ENCODE measurements at regions not wholly inside any gene's neighbourhood (a gene's known extent, or its start where the extent isn't known, plus 50 kb on each side); places are given as distances from the start of the nearest gene placed in this dataset.
"Not testable (repeated sequence)": the region's sequence is repeated elsewhere in the genome, so short reads cannot be mapped to it uniquely, and the experiment has no call there.

- H3K9ac ChIP-seq (ENCODE audit: low read length) = no peak overlapping the region
- no peaks in the 10 kb centered on the region for H3K4me1 ChIP-seq (ENCODE audit: low read length)
These were observed 318.4 kb downstream of the NR2F2 start for GRCh38 chr15:96648866-96649265.

DNA sequence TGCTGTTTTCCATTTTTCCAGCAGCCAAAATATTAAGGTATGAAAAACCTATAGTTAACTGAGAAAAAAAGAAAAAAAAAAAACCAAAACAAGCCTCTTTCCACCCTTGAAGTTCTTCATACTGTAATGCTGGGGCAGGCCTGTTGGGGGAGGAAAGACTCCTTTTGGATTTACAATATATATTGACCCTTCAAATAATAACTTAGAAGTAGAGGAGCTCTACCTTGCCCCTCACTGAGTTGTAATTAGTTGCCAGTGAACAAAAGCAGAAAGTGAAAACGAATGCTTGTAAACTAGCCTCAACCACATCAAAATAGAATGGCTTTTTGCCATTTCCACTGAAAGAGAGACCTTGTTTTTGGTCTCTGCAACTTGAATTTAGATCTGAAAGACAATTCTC, 326.6 kb downstream of the NR2F2 start:
- Histone ChIP-seq H3K4me3 (ENCODE audit: low read length) (no peak overlapping the region), H3K4me1 (ENCODE audit: low read length) (no peaks in the 10 kb centered on the region), H3K9me3 (ENCODE audit: insufficient read depth, low read length) (no peaks in the 10 kb centered on the region), H3K4me2 (ENCODE audit: low read length) (no peak overlapping the region), H3K27ac (ENCODE audit: low read length) (no peak overlapping the region), H3K79me2 (ENCODE audit: low read length) (no peaks in the 10 kb centered on the region), H3K36me3 (replicated peaks; ENCODE audit: low read depth, low read length) (no peaks in the 10 kb centered on the region), H4K20me1 (ENCODE audit: insufficient read depth, low read length) (no peaks in the 10 kb centered on the region), H3K27me3 (ENCODE audit: low read depth, low read length) (no peaks in the 10 kb centered on the region), H2AFZ (ENCODE audit: low read depth, low read length) (no peak overlapping the region), H3K9ac (ENCODE audit: low read length) (no peak overlapping the region)
- TF ChIP-seq CTCF (IDR thresholded peaks at IDR 0.05; ENCODE audit: low read depth, low read length) (no peak), EZH2phosphoT487 (IDR thresholded peaks at IDR 0.05; ENCODE audit: low read depth) (no peak)

More at GRCh38 chr15:96648866-96649265, 318.4 kb downstream of the NR2F2 start:
- no peak for TF ChIP-seq CTCF (IDR thresholded peaks at IDR 0.05; ENCODE audit: low read depth, low read length)
- TF ChIP-seq EZH2phosphoT487 (IDR thresholded peaks at IDR 0.05; ENCODE audit: low read depth) = no peak
- H3K9me3 ChIP-seq (ENCODE audit: insufficient read depth, low read length) = no peaks in the 10 kb centered on the region
- no peak overlapping the region for H2AFZ ChIP-seq (ENCODE audit: low read depth, low read length)
- no peak overlapping the region for H3K27ac ChIP-seq (ENCODE audit: low read length)
- H3K4me3 ChIP-seq (ENCODE audit: low read length) = no peak overlapping the region
- H3K79me2 ChIP-seq (ENCODE audit: low read length) = no peaks in the 10 kb centered on the region
- H3K27me3 ChIP-seq (ENCODE audit: low read depth, low read length) = no peaks in the 10 kb centered on the region
- H4K20me1 ChIP-seq (ENCODE audit: insufficient read depth, low read length) = no peaks in the 10 kb centered on the region
- no peak overlapping the region for H3K4me2 ChIP-seq (ENCODE audit: low read length)
- no peaks in the 10 kb centered on the region for H3K36me3 ChIP-seq (replicated peaks; ENCODE audit: low read depth, low read length)

DNA sequence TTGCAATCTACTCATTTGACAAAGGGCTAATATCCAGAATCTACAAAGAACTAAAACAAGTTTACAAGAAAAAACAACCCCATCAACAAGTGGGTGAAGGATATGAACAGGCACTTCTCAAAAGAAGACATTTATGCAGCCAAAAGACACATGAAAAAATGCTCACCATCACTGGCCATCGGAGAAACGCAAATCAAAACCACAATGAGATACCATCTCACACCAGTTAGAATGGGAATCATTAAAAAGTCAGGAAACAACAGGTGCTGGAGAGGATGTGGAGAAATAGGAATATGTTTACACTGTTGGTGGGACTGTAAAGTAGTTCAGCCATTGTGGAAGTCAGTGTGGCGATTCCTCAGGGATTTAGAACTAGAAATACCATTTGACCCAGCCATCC, 336.5 kb downstream of the NR2F2 start:
- not testable (repeated sequence) for H2AFZ ChIP-seq (ENCODE audit: low read depth, low read length)

GRCh38 chr15:96670389-96670788, 339.9 kb downstream of the NR2F2 start:
- Histone ChIP-seq H3K9me3 (ENCODE audit: insufficient read depth, low read length) (no peaks in the 10 kb centered on the region), H3K27me3 (ENCODE audit: low read depth, low read length) (no peaks in the 10 kb centered on the region), H3K4me1 (ENCODE audit: low read length) (no peaks in the 10 kb centered on the region), H2AFZ (ENCODE audit: low read depth, low read length) (no peak overlapping the region), H3K9ac (ENCODE audit: low read length) (no peak overlapping the region), H3K27ac (ENCODE audit: low read length) (no peak overlapping the region), H3K4me3 (ENCODE audit: low read length) (no peak overlapping the region), H3K36me3 (replicated peaks; ENCODE audit: low read depth, low read length) (no peaks in the 10 kb centered on the region), H4K20me1 (ENCODE audit: insufficient read depth, low read length) (no peaks in the 10 kb centered on the region), H3K79me2 (ENCODE audit: low read length) (no peaks in the 10 kb centered on the region), H3K4me2 (ENCODE audit: low read length) (no peak overlapping the region)
- no peak for TF ChIP-seq CTCF (IDR thresholded peaks at IDR 0.05; ENCODE audit: low read depth, low read length)
- no peak for TF ChIP-seq EZH2phosphoT487 (IDR thresholded peaks at IDR 0.05; ENCODE audit: low read depth)

More for the DNA sequence above, 336.5 kb downstream of the NR2F2 start:
- not testable (repeated sequence) for H3K4me1 ChIP-seq (ENCODE audit: low read length); H3K27ac ChIP-seq (ENCODE audit: low read length); H3K9me3 ChIP-seq (ENCODE audit: insufficient read depth, low read length); H3K9ac ChIP-seq (ENCODE audit: low read length); H3K79me2 ChIP-seq (ENCODE audit: low read length); H4K20me1 ChIP-seq (ENCODE audit: insufficient read depth, low read length); H3K4me3 ChIP-seq (ENCODE audit: low read length); H3K36me3 ChIP-seq (replicated peaks; ENCODE audit: low read depth, low read length); H3K4me2 ChIP-seq (ENCODE audit: low read length); H3K27me3 ChIP-seq (ENCODE audit: low read depth, low read length)

DNA sequence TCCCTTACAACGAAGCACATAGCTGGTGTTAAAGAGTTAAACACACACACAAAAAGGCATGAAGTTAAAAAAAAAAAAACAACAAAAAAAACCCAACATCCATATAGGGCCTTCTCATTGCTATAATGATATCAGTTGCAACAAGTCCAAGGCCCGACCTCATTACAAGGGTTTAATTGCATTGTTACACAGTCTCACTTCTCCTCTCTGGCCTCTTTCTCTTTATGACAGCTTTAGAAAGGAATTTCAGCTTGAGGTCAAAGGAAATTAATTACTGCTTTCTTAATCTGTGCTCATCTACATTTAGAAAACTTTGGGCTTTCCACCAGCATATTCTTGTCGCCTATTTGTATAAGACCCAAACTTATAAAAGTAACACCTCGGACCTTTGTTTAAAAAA, 342.1 kb downstream of the NR2F2 start:
- Histone ChIP-seq H3K36me3 (replicated peaks; ENCODE audit: low read depth, low read length) (no peaks in the 10 kb centered on the region), H3K9ac (ENCODE audit: low read length) (no peak overlapping the region), H3K27me3 (ENCODE audit: low read depth, low read length) (no peaks in the 10 kb centered on the region), H3K4me1 (ENCODE audit: low read length) (no peaks in the 10 kb centered on the region), H3K27ac (ENCODE audit: low read length) (no peak overlapping the region), H4K20me1 (ENCODE audit: insufficient read depth, low read length) (no peaks in the 10 kb centered on the region), H2AFZ (ENCODE audit: low read depth, low read length) (no peak overlapping the region), H3K4me2 (ENCODE audit: low read length) (no peak overlapping the region), H3K4me3 (ENCODE audit: low read length) (no peak overlapping the region), H3K79me2 (ENCODE audit: low read length) (no peaks in the 10 kb centered on the region), H3K9me3 (ENCODE audit: insufficient read depth, low read length) (no peaks in the 10 kb centered on the region)
- TF ChIP-seq CTCF (IDR thresholded peaks at IDR 0.05; ENCODE audit: low read depth, low read length) (no peak), EZH2phosphoT487 (IDR thresholded peaks at IDR 0.05; ENCODE audit: low read depth) (no peak)

Measured in OCI-LY3 (cell line).